OCI-LY7 (cell line): ENCODE measurements at regions not wholly inside any gene's neighbourhood (a gene's known extent, or its start where the extent isn't known, plus 50 kb on each side); places are given as distances from the start of the nearest gene placed in this dataset.

ENCODE experiments used
- EZH2phosphoT487 ChIP-seq: fragments of 200-600 bp; sonication (generic); IDR thresholded peaks from 2 replicates; pipeline ENCODE4 v1.6.1; 2018; ENCODE audit warnings: low read depth, borderline replicate concordance, mild to moderate bottlenecking, mixed run types, antibody characterized with exemption, low read length, moderate library complexity, mixed read lengths
- TF ChIP-seq, protein P1 (sequence below): fragments of 200-600 bp; sonication (generic); conservative IDR thresholded peaks from 2 replicates; pipeline ENCODE4 v1.5.1; 2014; ENCODE audit warnings: mild to moderate bottlenecking, antibody characterized with exemption, low read length, moderate library complexity, mixed read lengths

GRCh38 chr20:6921717-6922386, 154.4 kb downstream of the BMP2 start:
- TF ChIP-seq, protein P1, sequence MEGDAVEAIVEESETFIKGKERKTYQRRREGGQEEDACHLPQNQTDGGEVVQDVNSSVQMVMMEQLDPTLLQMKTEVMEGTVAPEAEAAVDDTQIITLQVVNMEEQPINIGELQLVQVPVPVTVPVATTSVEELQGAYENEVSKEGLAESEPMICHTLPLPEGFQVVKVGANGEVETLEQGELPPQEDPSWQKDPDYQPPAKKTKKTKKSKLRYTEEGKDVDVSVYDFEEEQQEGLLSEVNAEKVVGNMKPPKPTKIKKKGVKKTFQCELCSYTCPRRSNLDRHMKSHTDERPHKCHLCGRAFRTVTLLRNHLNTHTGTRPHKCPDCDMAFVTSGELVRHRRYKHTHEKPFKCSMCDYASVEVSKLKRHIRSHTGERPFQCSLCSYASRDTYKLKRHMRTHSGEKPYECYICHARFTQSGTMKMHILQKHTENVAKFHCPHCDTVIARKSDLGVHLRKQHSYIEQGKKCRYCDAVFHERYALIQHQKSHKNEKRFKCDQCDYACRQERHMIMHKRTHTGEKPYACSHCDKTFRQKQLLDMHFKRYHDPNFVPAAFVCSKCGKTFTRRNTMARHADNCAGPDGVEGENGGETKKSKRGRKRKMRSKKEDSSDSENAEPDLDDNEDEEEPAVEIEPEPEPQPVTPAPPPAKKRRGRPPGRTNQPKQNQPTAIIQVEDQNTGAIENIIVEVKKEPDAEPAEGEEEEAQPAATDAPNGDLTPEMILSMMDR: no peak
- TF ChIP-seq EZH2phosphoT487: no peak
